ENCODE measurements at regions not wholly inside any gene's neighbourhood (a gene's known extent, or its start where the extent isn't known, plus 50 kb on each side); places are given as distances from the start of the nearest gene placed in this dataset.

- H3K4me2 ChIP-seq (ENCODE audit: low read depth, low read length, poor library complexity, severe bottlenecking) = no peak overlapping the region
- H2AFZ ChIP-seq (ENCODE audit: low read length) = no peak overlapping the region
- no peaks in the 10 kb centered on the region for H3K36me3 ChIP-seq (ENCODE audit: insufficient read depth, low read length)
- TF ChIP-seq EZH2phosphoT487 (IDR thresholded peaks at IDR 0.05; ENCODE audit: borderline replicate concordance) (no peak), CTCF (conservative IDR thresholded peaks at IDR 0.05; ENCODE audit: low read length) (no peak)
- H3K79me2 ChIP-seq (ENCODE audit: insufficient read depth, low read length) = no peaks in the 10 kb centered on the region
- 0 out of 2 replicates have a peak, but pooled peaks cover 4% of the 10 kb centered on the region for H3F3A ChIP-seq (ENCODE audit: low read depth)
- no peak overlapping the region for H3K9ac ChIP-seq (ENCODE audit: low read depth, low read length, poor library complexity, severe bottlenecking)
- H3K4me1 ChIP-seq (ENCODE audit: insufficient read depth, low read length, poor library complexity, severe bottlenecking) = no peaks in the 10 kb centered on the region
- peaks cover 15% of the 10 kb centered on the region; the same call in 1 of the 2 replicates for H3K9me3 ChIP-seq (ENCODE audit: insufficient read depth, low read depth, low read length)
- H4K20me1 ChIP-seq (ENCODE audit: insufficient read depth, low read length, poor library complexity, severe bottlenecking) = no peaks in the 10 kb centered on the region
- H3K9me2 ChIP-seq (replicated peaks; ENCODE audit: low read depth, low read length) = no peaks in the 10 kb centered on the region
- no peak overlapping the region for H3K4me3 ChIP-seq (ENCODE audit: low read length, poor library complexity, severe bottlenecking)
- no peaks in the 10 kb centered on the region for H3K27me3 ChIP-seq (ENCODE audit: insufficient read depth, low read length, poor library complexity, severe bottlenecking)
These were observed 630.6 kb downstream of the TLE1 start for GRCh38 chr9:81058782-81059181.

- no peak overlapping the region for H3K4me2 ChIP-seq (ENCODE audit: low read depth, low read length, poor library complexity, severe bottlenecking)
- no peak overlapping the region for H3K9ac ChIP-seq (ENCODE audit: low read depth, low read length, poor library complexity, severe bottlenecking)
- H3F3A ChIP-seq (ENCODE audit: low read depth) = no peaks in the 10 kb centered on the region
- no peaks in the 10 kb centered on the region for H4K20me1 ChIP-seq (ENCODE audit: insufficient read depth, low read length, poor library complexity, severe bottlenecking)
- no peaks in the 10 kb centered on the region for H3K9me3 ChIP-seq (ENCODE audit: insufficient read depth, low read depth, low read length)
- no peaks in the 10 kb centered on the region for H3K4me1 ChIP-seq (ENCODE audit: insufficient read depth, low read length, poor library complexity, severe bottlenecking)
- H3K36me3 ChIP-seq (ENCODE audit: insufficient read depth, low read length) = no peaks in the 10 kb centered on the region
- no peaks in the 10 kb centered on the region for H3K9me2 ChIP-seq (replicated peaks; ENCODE audit: low read depth, low read length)
- H2AFZ ChIP-seq (ENCODE audit: low read length) = no peak overlapping the region
- H3K79me2 ChIP-seq (ENCODE audit: insufficient read depth, low read length) = no peaks in the 10 kb centered on the region
- no peak overlapping the region for H3K4me3 ChIP-seq (ENCODE audit: low read length, poor library complexity, severe bottlenecking)
- H3K27me3 ChIP-seq (ENCODE audit: insufficient read depth, low read length, poor library complexity, severe bottlenecking) = no peaks in the 10 kb centered on the region
- no peak for TF ChIP-seq EZH2phosphoT487 (IDR thresholded peaks at IDR 0.05; ENCODE audit: borderline replicate concordance)
- TF ChIP-seq CTCF (conservative IDR thresholded peaks at IDR 0.05; ENCODE audit: low read length) = no peak
These were observed 635.9 kb downstream of the TLE1 start for GRCh38 chr9:81053298-81054025.

GRCh38 chr9:81052846-81053245 lies 636.5 kb downstream of the TLE1 start:
- H3K36me3 ChIP-seq (ENCODE audit: insufficient read depth, low read length) = no peaks in the 10 kb centered on the region
- H3F3A ChIP-seq (ENCODE audit: low read depth) = no peaks in the 10 kb centered on the region
- H3K4me2 ChIP-seq (ENCODE audit: low read depth, low read length, poor library complexity, severe bottlenecking) = no peak overlapping the region
- no peak overlapping the region for H3K9ac ChIP-seq (ENCODE audit: low read depth, low read length, poor library complexity, severe bottlenecking)
- H3K9me3 ChIP-seq (ENCODE audit: insufficient read depth, low read depth, low read length) = no peaks in the 10 kb centered on the region
- no peak for TF ChIP-seq CTCF (conservative IDR thresholded peaks at IDR 0.05; ENCODE audit: low read length)
- no peak for TF ChIP-seq EZH2phosphoT487 (IDR thresholded peaks at IDR 0.05; ENCODE audit: borderline replicate concordance)
- no peak overlapping the region for H2AFZ ChIP-seq (ENCODE audit: low read length)
- no peaks in the 10 kb centered on the region for H3K79me2 ChIP-seq (ENCODE audit: insufficient read depth, low read length)
- no peaks in the 10 kb centered on the region for H3K9me2 ChIP-seq (replicated peaks; ENCODE audit: low read depth, low read length)
- H4K20me1 ChIP-seq (ENCODE audit: insufficient read depth, low read length, poor library complexity, severe bottlenecking) = no peaks in the 10 kb centered on the region
- no peaks in the 10 kb centered on the region for H3K27me3 ChIP-seq (ENCODE audit: insufficient read depth, low read length, poor library complexity, severe bottlenecking)
- H3K4me3 ChIP-seq (ENCODE audit: low read length, poor library complexity, severe bottlenecking) = no peak overlapping the region
- H3K4me1 ChIP-seq (ENCODE audit: insufficient read depth, low read length, poor library complexity, severe bottlenecking) = no peaks in the 10 kb centered on the region

Measured in Loucy (cell line).